ENCODE measurements at regions not wholly inside any gene's neighbourhood (a gene's known extent, or its start where the extent isn't known, plus 50 kb on each side); places are given as distances from the start of the nearest gene placed in this dataset.

DNA sequence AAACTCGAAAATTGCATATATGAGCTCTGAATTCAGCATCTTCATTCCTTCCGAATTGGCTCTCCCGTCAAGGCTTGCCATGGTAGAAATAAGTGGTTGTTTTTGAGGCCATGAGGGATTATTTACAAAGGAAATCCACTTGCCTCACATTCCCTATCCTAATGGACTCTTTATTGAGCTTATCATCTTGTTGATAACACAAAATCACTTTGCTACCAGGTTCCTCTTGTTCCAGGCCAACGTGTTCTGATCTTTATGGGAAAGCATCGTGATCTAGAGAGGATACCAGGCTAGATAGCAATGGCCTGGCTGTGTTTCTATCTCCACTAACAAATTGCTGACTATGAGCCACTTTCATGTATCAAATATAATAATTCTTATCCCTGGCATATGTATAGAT, 811.7 kb downstream of the TLR4 start:
- TF ChIP-seq, protein P1, sequence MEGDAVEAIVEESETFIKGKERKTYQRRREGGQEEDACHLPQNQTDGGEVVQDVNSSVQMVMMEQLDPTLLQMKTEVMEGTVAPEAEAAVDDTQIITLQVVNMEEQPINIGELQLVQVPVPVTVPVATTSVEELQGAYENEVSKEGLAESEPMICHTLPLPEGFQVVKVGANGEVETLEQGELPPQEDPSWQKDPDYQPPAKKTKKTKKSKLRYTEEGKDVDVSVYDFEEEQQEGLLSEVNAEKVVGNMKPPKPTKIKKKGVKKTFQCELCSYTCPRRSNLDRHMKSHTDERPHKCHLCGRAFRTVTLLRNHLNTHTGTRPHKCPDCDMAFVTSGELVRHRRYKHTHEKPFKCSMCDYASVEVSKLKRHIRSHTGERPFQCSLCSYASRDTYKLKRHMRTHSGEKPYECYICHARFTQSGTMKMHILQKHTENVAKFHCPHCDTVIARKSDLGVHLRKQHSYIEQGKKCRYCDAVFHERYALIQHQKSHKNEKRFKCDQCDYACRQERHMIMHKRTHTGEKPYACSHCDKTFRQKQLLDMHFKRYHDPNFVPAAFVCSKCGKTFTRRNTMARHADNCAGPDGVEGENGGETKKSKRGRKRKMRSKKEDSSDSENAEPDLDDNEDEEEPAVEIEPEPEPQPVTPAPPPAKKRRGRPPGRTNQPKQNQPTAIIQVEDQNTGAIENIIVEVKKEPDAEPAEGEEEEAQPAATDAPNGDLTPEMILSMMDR (IDR thresholded peaks at IDR 0.05; ENCODE audit: low read depth, low read length): no peak
- DNase-seq: no peak
- Histone ChIP-seq H3K4me1 (no peaks in the 10 kb centered on the region), H3K9me3 (no peaks in the 10 kb centered on the region), H3K4me3 (ENCODE audit: low read depth, low read length) (no peak overlapping the region), H3K36me3 (no peaks in the 10 kb centered on the region), H3K27me3 (no peaks in the 10 kb centered on the region)

DNA sequence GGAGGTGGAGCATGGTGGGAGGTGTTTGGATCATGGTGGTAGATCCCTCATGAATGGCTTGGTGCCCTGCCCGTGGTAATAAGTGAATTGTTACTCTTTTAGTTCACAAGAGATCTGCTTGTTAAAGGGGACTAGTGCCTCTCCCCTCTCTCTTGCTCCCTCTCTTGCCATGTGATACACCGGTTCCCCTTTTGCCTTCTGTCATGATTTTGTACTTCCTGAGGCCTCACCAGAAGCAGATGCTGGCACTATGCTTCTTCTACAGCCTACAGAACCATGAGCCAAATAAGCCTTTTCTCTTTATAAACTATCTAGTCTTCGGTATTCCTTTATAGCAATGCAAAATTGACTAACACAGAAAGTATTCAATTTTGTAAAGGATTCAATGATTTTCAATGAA, 817.1 kb downstream of the TLR4 start:
- Histone ChIP-seq H3K9me3 (no peaks in the 10 kb centered on the region), H3K4me1 (no peaks in the 10 kb centered on the region), H3K36me3 (no peaks in the 10 kb centered on the region), H3K27me3 (no peaks in the 10 kb centered on the region), H3K4me3 (ENCODE audit: low read depth, low read length) (no peak overlapping the region)
- TF ChIP-seq, protein P1 (IDR thresholded peaks at IDR 0.05; ENCODE audit: low read depth, low read length): no peak
- DNase-seq: no peak

DNA sequence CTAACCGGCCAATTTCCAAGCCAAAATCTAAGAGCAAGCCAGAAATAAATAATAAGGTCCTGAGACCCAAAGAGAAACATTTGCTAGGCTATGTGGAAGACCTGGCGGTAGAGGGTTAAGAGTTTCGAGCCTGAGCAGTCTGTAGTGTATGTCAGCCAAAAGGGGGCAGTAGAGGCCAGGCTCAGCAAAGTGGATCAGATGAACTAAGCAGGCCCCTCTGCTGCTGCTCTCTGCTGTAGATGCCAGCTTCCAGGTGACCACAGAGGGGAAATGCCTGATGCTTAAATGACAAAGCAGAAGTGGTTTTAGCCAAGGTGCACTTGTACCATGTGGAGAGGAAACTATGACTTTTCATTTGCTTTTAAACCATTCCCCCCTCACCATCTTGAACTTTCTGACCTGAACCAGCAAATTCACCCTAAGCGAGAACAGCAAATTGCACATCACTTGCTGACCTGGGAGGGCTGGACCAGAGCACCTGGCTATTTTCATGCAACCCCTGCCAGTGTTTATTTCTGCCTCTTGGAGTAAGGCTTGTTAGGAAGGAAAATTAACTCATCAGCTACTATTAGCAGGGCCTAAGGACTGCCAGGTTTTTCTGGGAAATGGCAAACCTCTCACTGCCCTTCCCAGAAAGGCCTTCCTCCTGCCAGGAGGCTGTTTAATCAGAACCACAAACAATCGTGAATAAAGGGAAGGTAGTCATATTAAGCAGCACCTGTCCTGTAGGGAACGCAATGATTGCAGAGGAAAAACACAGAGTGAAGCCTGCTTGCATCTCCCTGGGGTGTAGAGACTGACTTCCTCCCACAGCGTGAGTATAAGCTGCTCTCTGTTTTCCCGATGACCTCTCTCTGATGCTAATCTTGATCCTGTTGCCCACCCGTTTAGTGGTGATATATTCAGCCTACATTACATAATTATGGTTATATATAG, 818.2 kb downstream of the TLR4 start:
- no peaks in the 10 kb centered on the region for H3K27me3 ChIP-seq
- H3K4me1 ChIP-seq: no peaks in the 10 kb centered on the region
- H3K4me3 ChIP-seq (ENCODE audit: low read depth, low read length): no peak overlapping the region
- TF ChIP-seq, protein P1 (IDR thresholded peaks at IDR 0.05; ENCODE audit: low read depth, low read length): peak; percentile 60
- H3K36me3 ChIP-seq: no peaks in the 10 kb centered on the region
- H3K9me3 ChIP-seq: no peaks in the 10 kb centered on the region
- peak; percentile 45 for DNase-seq

GRCh38 chr9:118527261-118527660, 823.1 kb downstream of the TLR4 start:
- Histone ChIP-seq H3K27me3 (no peaks in the 10 kb centered on the region), H3K4me3 (ENCODE audit: low read depth, low read length) (no peak overlapping the region), H3K9me3 (no peaks in the 10 kb centered on the region), H3K36me3 (no peaks in the 10 kb centered on the region), H3K4me1 (no peaks in the 10 kb centered on the region)
- no peak for DNase-seq
- TF ChIP-seq, protein P1 (IDR thresholded peaks at IDR 0.05; ENCODE audit: low read depth, low read length): no peak

DNA sequence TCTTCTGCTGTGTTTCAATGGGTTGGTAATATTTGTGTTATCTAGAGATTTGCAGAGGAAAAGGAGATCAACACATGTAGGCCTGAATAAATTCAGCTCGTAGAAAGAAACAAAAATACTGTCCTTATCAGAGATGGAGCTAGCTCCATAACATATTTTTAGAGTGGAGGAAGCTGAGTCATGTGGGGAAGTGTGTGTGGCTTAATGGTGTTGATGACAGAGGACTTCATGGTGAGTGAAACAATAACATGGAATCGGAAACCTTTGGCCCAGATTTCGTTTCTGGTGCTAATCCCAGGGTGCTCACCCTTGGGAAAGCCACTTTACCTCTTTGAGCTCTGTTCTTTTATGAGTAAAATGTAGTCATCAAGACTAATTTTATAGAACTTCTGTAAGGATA, 825.0 kb downstream of the TLR4 start:
- Histone ChIP-seq H3K9me3 (no peaks in the 10 kb centered on the region), H3K4me1 (no peaks in the 10 kb centered on the region), H3K27me3 (no peaks in the 10 kb centered on the region), H3K36me3 (no peaks in the 10 kb centered on the region), H3K4me3 (ENCODE audit: low read depth, low read length) (no peak overlapping the region)
- no peak for DNase-seq
- TF ChIP-seq, protein P1 (IDR thresholded peaks at IDR 0.05; ENCODE audit: low read depth, low read length): no peak

DNA sequence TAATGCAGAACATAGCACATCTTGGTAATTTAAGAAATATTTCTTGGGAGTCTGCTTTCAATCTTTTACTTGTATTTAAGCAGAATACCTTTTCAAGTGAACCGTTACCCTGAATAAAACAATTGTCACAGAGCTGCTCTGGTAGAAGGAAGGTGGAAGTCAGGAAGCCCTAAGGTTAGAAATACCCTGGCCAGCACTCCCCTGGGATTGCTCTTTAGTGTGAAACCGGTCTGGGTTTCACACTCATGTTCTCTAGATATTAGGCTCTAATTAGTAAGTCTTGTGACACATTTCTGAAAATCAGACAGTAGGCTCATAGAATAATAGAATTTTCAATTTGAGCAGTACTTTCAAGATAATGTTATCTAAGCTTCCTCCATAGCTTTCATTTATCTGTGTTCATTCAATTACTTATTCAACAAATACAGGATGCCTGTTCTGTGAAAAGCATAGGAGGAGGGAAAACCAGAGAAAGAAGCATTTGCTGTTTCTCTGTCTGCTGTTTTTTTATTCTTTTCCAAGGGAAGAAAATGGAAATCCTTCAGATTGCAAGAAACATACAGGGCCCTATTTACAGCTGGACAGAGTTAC, 825.5 kb downstream of the TLR4 start:
- H3K9me3 ChIP-seq: no peaks in the 10 kb centered on the region
- H3K4me3 ChIP-seq (ENCODE audit: low read depth, low read length): no peak overlapping the region
- no peaks in the 10 kb centered on the region for H3K36me3 ChIP-seq
- no peaks in the 10 kb centered on the region for H3K4me1 ChIP-seq
- DNase-seq: no peak
- no peaks in the 10 kb centered on the region for H3K27me3 ChIP-seq
- TF ChIP-seq, protein P1 (IDR thresholded peaks at IDR 0.05; ENCODE audit: low read depth, low read length): no peak

All from BE2C (cell line).